Upper lobe of left lung (tissue), 4 donors: ENCODE measurements at regions not wholly inside any gene's neighbourhood (a gene's known extent, or its start where the extent isn't known, plus 50 kb on each side); places are given as distances from the start of the nearest gene placed in this dataset.

Experiments used
- CTCF ChIP-seq, 6 experiments: fragments of 450-650 bp in 4 of 6; fragments of 200-600 bp in 2 of 6; sonication (generic) in 2 of 6; IDR thresholded peaks; one replicate each; pipeline ENCODE4 v1.5.1; 2016 to 2019; ENCODE audit warnings: antibody characterized with exemption in 6 of 6
- POLR2AphosphoS5 ChIP-seq, 2 donors: sonication (generic); formaldehyde crosslinking; IDR thresholded peaks; one replicate each; pipeline ENCODE4 v1.5.1; 2017; ENCODE audit warnings: antibody characterized with exemption in 2 of 2

- TF ChIP-seq CTCF (IDR thresholded peaks at IDR 0.05) (no peak), POLR2AphosphoS5 (IDR thresholded peaks at IDR 0.05) (no peak)
These were observed 153.0 kb upstream of the STX18 start for GRCh38 chr4:4694827-4695226.
